Effector CD8-positive, alpha-beta T cell (primary cell): ENCODE measurements at regions not wholly inside any gene's neighbourhood (a gene's known extent, or its start where the extent isn't known, plus 50 kb on each side); places are given as distances from the start of the nearest gene placed in this dataset.
"Not testable (repeated sequence)": the region's sequence is repeated elsewhere in the genome, so short reads cannot be mapped to it uniquely, and the experiment has no call there.

Experiments
- DNase-seq: peaks from one replicate; lab custom pipeline; 2025; lab: John Stamatoyannopoulos, UW

- DNase-seq, result no peak
Observed at GRCh38 chr10:33101392-33101787, 143.4 kb upstream of the ITGB1 start.

- no peak for DNase-seq
Observed at GRCh38 chr10:33100781-33101391, 142.9 kb upstream of the ITGB1 start.

- DNase-seq, result no peak
Observed at GRCh38 chr10:33099748-33100147, 141.7 kb upstream of the ITGB1 start.

GRCh38 chr10:33098951-33099663, 141.1 kb upstream of the ITGB1 start:
- no peak for DNase-seq

GRCh38 chr10:33095867-33096815, 138.1 kb upstream of the ITGB1 start:
- no peak for DNase-seq

- no peak for DNase-seq
Observed at GRCh38 chr10:33094263-33095051, 136.4 kb upstream of the ITGB1 start.

GRCh38 chr10:33093362-33093761, 135.3 kb upstream of the ITGB1 start:
- DNase-seq, result no peak

GRCh38 chr10:33092596-33092995, 134.6 kb upstream of the ITGB1 start:
- no peak for DNase-seq

GRCh38 chr10:33091201-33091600, 133.2 kb upstream of the ITGB1 start:
- no peak for DNase-seq

GRCh38 chr10:33088990-33089389, 131.0 kb upstream of the ITGB1 start:
- no peak for DNase-seq

GRCh38 chr10:33087922-33088321, 129.9 kb upstream of the ITGB1 start:
- DNase-seq, result no peak

GRCh38 chr10:33087152-33087551, 129.1 kb upstream of the ITGB1 start:
- no peak for DNase-seq

- no peak for DNase-seq
Observed at GRCh38 chr10:33086100-33086499, 128.1 kb upstream of the ITGB1 start.

GRCh38 chr10:33085313-33085833, 127.3 kb upstream of the ITGB1 start:
- no peak for DNase-seq

- no peak for DNase-seq
Observed at GRCh38 chr10:33084453-33084852, 126.4 kb upstream of the ITGB1 start.

GRCh38 chr10:33082373-33082895, 124.4 kb upstream of the ITGB1 start:
- no peak for DNase-seq

GRCh38 chr10:33080467-33080866, 122.4 kb upstream of the ITGB1 start:
- not testable (repeated sequence) for DNase-seq

- no peak for DNase-seq
Observed at GRCh38 chr10:33074443-33074842, 116.4 kb upstream of the ITGB1 start.

- no peak for DNase-seq
Observed at GRCh38 chr10:33073641-33074415, 115.8 kb upstream of the ITGB1 start.

GRCh38 chr10:33071857-33072256, 113.8 kb upstream of the ITGB1 start:
- no peak for DNase-seq

- DNase-seq, result no peak
Observed at GRCh38 chr10:33070101-33070500, 112.1 kb upstream of the ITGB1 start.
